D341Med (cell line): ENCODE measurements at regions not wholly inside any gene's neighbourhood (a gene's known extent, or its start where the extent isn't known, plus 50 kb on each side); places are given as distances from the start of the nearest gene placed in this dataset.
"Not testable (repeated sequence)": the region's sequence is repeated elsewhere in the genome, so short reads cannot be mapped to it uniquely, and the experiment has no call there.

Experiments
- DNase-seq: peaks from one replicate; pipeline ENCODE4 v3.0.0; 2012; ENCODE audit warnings: low spot score

DNA sequence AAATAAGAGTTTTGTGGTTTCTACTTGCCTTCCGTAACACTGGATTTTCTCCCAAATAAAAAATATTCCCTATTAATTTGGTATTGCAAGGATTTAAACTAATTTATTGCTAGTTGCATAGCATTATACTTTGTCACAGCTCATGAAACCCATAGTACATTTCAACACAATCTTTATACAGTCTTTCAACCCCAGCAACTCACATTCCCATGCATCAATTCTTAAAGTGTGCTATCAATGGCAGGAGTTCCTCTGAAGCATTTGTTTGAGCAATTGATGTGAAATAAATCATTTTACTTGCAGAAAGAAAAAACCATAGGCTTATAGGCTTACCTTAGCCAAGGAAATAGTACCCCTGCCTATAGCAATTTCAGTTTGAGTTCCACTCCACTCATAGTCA, 251.9 kb downstream of the PAPSS1 start:
- no peak for DNase-seq

- DNase-seq, result no peak
Measured at GRCh38 chr4:107467461-107467860, 252.6 kb downstream of the PAPSS1 start.

DNA sequence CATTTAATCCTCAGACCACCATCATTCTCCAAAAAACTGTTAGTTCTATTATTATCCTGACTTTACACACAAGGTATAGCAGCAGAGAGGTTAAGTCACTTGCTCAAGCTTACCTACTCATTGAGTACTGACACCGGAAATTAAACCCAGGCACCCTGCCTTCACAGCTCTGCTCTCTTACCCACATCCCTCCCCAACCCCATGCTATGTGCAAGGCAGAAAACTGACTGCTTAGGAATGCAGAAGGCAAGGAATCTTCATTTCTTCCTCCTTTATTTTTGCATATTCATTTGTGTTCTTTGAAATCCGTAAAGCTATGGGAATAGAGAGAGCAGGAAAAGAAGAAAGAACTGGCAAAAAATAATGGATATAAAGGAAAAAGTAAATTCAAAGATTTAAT, 261.8 kb downstream of the PAPSS1 start:
- no peak for DNase-seq

DNA sequence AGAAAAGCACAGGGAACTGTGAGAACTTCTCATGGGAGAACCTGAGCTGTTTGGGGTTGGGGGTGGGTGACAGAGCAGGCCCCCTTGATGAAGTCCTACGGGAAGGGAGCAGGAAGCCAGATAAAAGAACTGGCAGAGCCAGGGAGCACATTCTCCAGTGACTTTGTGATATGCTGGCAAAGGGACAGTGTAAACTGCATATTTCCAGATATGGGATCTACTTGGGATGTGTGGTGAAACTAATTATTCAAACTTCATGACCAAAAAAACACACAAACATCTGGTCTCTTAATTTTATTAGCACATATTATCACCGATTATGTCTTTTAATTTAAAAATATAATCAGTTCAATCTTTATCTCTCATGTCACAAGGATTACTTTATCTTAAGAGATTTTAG, 266.0 kb downstream of the PAPSS1 start:
- DNase-seq, result no peak

DNA sequence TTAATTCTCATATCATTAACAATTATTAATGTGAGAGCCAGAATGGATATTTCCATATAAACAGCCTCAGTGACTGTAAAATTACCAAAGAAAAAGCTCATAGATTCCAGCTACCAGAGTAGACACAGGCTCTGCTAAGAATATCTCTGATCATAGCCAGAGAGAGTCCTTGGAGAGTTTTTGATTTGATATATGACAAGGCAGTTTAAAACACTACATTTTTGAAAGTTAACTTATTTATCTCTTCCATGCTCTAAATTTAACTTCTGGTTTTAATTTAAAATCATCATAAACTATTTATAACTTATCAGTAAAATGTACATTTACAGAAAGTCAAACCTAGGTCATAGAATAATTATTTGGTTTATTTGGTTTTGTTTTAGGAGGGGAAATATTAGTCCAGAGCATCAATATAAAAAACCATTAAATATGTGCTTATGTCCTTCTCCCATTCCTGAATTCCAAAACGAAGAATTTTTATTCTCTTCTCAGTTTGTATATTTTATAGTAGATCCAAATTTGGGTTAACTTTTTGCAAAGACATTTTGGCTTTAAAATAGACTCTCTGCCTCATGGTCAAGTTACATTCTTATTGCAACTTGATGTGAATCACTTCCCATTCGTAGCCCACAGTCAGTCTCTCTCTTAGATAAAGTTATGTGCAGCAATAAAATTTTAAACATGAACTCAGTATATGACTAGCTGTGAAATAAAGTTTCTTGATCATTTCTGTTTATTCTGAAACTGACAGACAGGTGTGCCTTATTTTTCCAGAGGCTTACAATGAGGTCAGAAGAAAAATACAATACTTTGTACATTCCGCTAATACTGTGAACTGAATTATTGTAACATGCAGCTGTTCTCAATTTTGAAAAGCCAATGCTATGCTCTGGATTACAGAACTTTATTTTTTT, 267.1 kb downstream of the PAPSS1 start:
- DNase-seq, result no peak

GRCh38 chr4:107449611-107450369, 270.2 kb downstream of the PAPSS1 start:
- no peak for DNase-seq

DNA sequence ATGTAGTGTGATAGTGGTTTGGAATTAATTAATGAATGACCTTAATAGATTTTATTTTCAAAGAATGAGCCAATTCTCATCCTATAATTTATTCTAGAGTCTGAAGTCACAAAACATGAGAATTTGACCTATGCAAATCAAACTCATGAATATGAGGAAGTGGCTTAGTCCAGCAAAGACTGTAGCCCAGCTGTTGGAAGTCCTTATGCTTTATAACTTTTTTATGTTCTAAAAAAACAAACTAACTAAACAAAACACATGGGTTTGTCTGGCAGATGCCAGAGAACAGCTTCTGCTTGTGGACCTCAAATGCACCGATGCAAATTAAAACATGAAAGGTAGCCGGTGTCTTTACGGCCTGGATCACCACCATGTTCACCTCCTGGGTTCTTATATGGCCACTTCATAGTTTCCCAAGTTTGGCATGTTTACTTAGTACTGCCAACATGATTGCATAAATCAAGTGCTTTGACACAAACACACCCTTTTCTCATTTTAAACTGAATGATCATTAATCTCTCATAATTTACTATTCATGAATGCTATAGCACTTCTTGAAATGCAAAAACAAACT, 277.4 kb downstream of the PAPSS1 start:
- no peak for DNase-seq

DNA sequence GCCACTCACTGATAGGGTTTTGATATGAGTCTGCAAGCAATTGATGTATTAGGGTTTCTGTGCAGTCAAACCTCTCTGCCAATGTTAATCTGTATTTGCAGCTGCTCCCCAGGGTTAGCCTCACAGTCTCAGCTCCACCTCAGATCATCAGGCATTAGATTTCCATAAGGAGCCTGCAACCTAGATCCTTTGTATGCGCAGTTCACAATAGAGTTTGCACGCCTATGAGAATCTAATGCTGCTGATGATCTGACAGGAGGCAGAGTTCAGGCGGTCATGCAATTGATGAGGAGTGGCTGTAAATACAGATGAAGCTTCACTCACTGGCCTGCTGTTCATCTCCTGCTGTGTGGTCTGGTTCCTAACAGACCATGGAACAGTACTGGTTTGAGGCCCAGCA, 280.6 kb downstream of the PAPSS1 start:
- DNase-seq, result no peak

DNA sequence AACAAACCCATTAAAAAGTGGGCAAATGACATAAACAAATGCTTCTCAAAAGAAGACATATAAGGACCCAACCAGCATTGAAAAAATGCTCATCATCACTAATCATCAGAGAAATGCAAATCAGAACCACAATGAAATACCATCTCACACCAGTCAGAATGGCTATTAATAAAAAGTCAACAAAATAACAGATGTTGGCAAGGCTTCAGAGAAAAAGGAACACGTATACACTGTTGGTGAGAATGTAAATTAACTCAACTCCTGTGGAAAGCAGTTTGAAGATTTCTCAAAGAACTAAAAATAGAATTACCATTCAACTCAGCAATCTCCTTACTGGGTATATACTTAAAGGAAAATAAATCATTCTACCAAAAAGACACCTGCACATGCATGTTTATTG, 283.6 kb downstream of the PAPSS1 start:
- not testable (repeated sequence) for DNase-seq

- DNase-seq, result no peak
Measured at GRCh38 chr4:107432451-107432850, 287.6 kb downstream of the PAPSS1 start.

GRCh38 chr4:107423677-107424405, 296.2 kb downstream of the PAPSS1 start:
- DNase-seq, result no peak

GRCh38 chr4:107419536-107419935, 300.5 kb downstream of the PAPSS1 start:
- not testable (repeated sequence) for DNase-seq

DNA sequence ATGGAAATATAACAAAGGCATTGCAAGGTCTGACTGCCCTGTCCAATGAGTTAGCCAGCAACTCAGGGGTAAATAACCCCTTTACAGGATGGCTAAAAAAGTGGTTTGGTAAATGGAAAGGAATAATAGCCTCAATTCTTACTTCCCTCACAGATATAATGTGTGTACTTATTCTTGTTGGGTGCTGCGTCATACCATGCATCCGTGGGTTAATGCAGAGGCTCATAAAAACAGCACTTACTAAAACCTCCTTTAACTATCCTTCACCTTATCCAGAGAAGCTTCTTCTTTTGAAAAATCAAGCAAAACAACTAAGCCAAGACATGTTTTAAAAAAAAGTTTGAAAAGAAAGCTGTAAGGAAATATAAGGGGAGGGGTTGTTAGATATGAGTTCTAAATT, 301.0 kb downstream of the PAPSS1 start:
- DNase-seq, result no peak

DNA sequence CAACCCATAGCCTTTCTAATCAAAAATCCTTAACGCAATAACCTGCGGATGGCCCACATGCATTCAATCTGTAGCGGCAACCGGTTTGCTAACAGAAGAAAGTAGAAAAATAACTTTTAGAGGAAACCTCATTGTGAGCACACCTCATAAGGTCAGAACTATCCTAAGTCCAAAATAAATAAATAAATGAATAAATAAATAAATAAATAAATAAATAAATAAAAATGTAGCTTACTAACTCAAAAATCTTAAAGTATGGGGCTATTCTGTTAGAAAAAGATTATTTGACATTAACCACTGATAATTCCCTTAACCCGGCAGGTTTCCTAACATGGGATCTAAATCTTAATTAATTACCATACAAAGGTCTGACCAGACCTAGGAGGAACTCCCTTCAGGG, 304.5 kb downstream of the PAPSS1 start:
- not testable (repeated sequence) for DNase-seq

- not testable (repeated sequence) for DNase-seq
Measured at GRCh38 chr4:107409872-107410271, 310.2 kb downstream of the PAPSS1 start.

- DNase-seq, result no peak
Measured at GRCh38 chr4:107408968-107409367, 311.1 kb downstream of the PAPSS1 start.

DNA sequence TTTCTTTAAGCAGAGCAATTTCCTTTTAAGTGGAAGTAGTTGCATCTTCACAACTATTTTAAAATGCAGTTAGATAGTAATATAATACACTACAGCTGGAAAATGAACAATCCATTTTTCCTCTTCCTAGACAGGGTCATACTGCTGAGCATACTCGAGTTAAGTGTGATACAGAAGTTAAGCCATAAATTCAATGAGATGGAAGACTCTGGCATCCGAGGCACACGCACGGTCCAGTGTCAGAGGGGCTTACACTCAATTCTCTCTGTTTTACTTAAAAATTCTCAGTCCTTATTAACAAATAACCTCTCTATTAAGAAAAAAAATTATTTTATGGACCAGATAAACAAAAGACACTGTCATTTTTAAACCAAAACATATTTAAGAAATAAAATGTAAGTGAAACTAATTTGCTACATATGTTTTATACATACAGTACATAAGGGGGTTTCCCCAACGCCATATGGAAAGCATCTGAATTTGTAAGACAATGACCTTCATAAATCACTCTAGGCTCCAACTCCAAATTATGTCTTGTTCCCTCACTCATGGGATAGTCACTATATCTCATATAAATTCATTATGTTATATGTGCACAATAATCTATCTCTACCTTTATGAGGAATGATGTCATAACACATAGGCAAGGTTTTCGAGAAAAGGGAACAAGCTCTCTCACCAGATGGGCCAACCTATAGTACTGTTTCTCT, 315.3 kb downstream of the PAPSS1 start:
- DNase-seq, result no peak

- no peak for DNase-seq
Measured at GRCh38 chr4:107402291-107402690, 317.7 kb downstream of the PAPSS1 start.

DNA sequence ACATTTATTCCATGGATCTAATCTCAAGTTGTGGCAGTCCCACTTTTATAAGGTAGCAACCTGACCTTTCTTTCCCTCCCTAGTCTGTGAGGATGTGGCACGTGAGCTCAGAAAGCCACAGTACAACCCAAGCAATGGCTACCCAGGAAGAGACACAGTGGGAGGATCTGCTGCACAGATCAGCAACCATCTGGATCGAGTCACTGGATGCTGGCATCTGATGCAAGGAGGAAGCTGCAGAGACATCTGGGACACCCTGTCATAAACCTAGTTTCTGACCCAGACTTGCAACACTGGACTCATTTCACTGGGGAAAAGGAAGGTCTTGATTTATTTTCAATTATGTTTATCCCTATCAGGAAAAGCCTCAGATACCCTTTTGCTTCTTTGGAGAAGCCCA, 327.1 kb downstream of the PAPSS1 start:
- DNase-seq, result no peak

GRCh38 chr4:107392380-107392779, 327.7 kb downstream of the PAPSS1 start:
- no peak for DNase-seq

DNA sequence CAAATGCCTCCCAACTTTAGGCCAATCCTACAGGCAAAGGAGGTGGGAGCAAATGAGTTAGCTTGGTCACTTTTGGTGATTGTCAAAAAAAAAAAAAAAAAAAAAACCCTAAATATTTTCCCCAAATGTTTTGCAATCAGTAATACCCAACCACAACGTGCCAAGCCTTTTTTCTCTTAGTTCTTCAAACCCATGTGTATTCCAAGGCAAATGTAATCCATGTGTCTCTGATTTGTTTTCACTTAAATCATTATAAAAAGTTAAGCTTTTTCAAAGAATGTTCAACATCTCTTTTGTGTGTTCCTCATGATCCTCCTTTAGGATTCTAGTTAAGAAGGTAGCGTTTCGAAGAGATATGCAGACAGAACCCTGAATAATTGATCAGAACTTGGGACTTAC, 328.4 kb downstream of the PAPSS1 start:
- DNase-seq, result no peak
